ENCODE measurements at regions not wholly inside any gene's neighbourhood (a gene's known extent, or its start where the extent isn't known, plus 50 kb on each side); places are given as distances from the start of the nearest gene placed in this dataset.
"Not testable (repeated sequence)": the region's sequence is repeated elsewhere in the genome, so short reads cannot be mapped to it uniquely, and the experiment has no call there.

DNA sequence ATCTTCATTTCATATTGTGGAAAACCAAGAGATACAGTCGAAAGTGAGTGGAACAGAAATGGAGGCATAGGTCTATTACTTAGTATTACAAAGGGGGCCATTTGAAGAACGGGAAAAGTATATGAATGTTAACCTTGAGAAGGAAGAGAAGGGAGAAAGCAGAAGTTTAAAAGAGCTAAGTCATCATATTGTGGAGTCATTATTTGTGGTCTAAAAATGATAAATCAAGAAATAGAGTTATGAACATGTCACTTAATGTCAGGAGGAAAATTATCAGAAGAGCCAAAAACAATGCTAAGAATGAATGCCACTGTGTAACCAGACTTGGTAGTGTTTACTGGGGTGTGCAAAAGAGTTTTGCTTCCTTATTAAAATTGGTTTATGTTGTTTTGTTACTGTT lies 589.5 kb upstream of the LCORL start:
- DNase-seq (ENCODE audit: insufficient read length, low spot score): no peak
- FAIRE-seq: no peak
- TF ChIP-seq, protein P1, sequence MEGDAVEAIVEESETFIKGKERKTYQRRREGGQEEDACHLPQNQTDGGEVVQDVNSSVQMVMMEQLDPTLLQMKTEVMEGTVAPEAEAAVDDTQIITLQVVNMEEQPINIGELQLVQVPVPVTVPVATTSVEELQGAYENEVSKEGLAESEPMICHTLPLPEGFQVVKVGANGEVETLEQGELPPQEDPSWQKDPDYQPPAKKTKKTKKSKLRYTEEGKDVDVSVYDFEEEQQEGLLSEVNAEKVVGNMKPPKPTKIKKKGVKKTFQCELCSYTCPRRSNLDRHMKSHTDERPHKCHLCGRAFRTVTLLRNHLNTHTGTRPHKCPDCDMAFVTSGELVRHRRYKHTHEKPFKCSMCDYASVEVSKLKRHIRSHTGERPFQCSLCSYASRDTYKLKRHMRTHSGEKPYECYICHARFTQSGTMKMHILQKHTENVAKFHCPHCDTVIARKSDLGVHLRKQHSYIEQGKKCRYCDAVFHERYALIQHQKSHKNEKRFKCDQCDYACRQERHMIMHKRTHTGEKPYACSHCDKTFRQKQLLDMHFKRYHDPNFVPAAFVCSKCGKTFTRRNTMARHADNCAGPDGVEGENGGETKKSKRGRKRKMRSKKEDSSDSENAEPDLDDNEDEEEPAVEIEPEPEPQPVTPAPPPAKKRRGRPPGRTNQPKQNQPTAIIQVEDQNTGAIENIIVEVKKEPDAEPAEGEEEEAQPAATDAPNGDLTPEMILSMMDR (IDR thresholded peaks at IDR 0.05; ENCODE audit: insufficient read depth, missing control alignments): no peak

DNA sequence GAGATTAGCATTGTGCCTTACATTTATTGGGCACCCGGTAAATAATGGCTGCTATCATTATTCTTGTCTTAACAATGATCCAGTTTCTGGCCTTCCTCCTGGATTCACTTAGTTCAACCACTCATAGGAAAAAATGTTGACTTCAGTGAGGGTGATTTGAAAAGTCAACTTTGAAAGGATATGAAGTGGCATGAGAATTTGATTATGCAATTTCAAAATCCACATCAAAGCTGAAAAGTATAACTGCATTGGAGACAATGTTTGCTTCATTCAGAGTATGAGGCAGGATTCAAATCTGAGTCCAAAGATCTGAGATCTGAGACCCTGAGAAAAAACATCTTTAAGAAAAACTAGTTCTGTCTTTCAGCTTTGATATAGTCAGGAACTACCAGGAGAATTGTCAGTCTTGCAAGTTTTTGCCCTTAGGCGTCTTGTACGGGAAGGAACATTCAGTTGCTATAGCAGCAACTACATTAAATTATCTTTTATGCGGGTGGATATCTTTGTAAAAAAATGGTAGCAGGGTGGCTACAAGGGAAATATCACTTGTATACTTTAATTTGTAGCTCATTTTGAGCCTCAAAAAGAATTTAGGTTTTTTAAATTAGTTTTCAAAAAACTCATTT lies 587.5 kb upstream of the LCORL start:
- DNase-seq (ENCODE audit: insufficient read length, low spot score): no peak
- TF ChIP-seq, protein P1 (IDR thresholded peaks at IDR 0.05; ENCODE audit: insufficient read depth, missing control alignments): no peak
- FAIRE-seq: no peak

DNA sequence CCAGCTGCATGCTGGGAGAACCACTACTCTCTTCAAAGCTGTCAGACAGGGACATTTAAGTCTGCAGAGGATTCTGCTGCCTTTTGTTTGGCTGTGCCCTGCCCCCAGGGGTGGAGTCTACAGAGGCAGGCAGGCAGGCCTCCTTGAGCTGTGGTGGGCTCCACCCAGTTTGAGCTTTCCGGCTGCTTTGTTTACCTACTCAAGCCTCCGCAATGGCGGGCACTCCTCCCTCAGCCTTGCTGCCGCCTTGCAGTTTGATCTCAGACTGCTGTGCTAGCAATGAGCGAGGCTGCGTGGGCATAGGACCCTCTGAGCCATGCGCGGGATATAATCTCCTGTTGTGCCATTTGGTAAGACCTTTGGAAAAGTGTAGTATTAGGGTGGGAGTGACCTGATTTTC lies 581.1 kb upstream of the LCORL start:
- DNase-seq (ENCODE audit: insufficient read length, low spot score); FAIRE-seq: not testable (repeated sequence)

DNA sequence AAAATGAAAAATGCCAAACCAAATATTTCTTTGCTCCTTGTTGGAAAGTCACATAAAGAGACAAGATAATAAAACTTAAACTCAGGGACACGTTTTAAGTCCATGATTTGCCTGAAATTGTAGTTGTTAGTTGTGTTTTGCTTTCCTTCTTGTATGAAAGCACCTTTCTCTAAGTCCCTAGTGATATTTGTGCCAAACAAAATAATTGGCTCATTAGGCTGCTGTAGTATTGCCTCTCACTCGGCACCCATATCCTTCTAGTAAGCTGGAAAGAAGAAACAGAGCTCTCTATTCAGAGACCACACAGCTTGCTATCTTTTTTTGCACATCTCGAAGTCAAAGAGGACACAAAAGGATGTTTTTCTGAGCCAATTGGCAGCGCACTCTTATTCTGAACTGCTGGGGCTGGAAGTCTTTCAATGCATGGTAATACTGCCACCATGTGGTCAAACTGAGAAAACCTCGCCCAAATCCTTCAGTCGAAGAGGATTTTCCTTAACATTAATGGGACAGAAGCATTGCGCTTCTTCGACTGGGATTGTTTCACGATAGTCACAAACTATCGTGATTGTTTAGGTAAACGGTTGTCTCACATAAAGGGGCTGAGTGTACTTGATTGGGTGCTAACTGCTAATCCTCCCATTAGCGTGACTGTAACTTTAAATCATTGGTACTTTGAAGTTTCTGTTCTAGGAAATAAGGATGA lies 571.9 kb upstream of the LCORL start:
- DNase-seq (ENCODE audit: insufficient read length, low spot score) (peak; percentile 32), FAIRE-seq (peak; percentile 88)
- TF ChIP-seq, protein P1 (IDR thresholded peaks at IDR 0.05; ENCODE audit: insufficient read depth, missing control alignments): peak; percentile 89

DNA sequence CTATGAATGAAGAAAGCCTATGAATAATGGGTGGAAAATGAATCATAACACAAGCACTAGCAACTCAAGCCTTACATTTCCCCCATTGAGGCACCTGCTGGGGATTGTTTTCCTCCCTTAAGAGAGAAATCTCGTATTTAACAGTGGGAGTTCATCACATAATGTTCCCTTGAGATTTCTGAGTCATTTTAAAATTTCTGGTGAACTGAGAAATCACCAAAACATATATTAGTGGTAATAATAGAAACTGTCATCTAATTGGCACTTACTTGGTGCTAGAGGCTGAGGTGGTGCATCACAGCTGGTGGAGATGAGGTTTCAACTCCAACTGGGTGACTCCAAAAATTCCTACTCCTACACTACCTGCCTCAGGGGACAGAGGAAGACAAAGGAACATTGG lies 561.3 kb upstream of the LCORL start:
- TF ChIP-seq, protein P1 (IDR thresholded peaks at IDR 0.05; ENCODE audit: insufficient read depth, missing control alignments): no peak
- FAIRE-seq (no peak), DNase-seq (ENCODE audit: insufficient read length, low spot score) (no peak)

DNA sequence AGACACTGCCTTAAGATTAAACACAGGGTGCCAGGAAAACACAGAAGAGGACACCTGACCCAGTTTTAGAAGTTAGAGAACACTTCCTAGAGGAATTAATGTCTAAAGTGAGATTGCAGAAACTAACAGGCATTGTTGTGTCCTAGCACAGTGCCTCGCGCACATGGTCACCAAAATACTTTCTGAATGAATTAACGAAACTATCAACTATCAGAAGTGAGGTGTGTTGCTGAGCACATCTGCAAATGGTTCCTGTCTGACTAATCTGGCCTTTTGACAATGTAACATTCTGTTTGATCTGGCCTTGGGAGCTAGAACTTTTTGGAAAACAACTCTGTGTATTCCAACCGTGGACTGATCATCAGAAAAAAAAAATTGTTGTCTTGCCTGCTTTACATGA lies 556.8 kb upstream of the LCORL start:
- FAIRE-seq: no peak
- DNase-seq (ENCODE audit: insufficient read length, low spot score): no peak
- TF ChIP-seq, protein P1 (IDR thresholded peaks at IDR 0.05; ENCODE audit: insufficient read depth, missing control alignments): no peak

DNA sequence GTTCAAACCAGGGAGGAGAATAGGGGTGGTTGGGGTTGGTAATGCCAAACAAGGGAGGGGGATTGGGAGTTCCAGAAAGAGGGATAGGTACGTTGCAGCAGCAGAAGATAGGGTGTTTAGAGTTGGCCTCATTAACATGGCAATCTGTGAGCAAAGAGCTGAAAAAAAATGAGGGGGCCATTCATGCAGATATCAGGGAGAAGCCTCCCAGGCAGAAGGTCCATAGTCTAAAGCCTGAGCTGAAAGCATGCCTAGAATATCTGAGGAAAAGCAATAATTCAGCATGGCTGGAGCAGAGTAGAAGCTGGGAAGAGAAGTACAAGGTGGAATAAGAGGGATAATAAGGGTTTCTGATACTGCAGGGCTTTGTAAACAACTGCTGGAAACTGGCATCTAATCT lies 550.9 kb upstream of the LCORL start:
- TF ChIP-seq, protein P1 (IDR thresholded peaks at IDR 0.05; ENCODE audit: insufficient read depth, missing control alignments): no peak
- DNase-seq (ENCODE audit: insufficient read length, low spot score) (no peak), FAIRE-seq (no peak)
